Effector memory CD8-positive, alpha-beta T cell (primary cell): ENCODE measurements at regions not wholly inside any gene's neighbourhood (a gene's known extent, or its start where the extent isn't known, plus 50 kb on each side); places are given as distances from the start of the nearest gene placed in this dataset.
"Not testable (repeated sequence)": the region's sequence is repeated elsewhere in the genome, so short reads cannot be mapped to it uniquely, and the experiment has no call there.

ENCODE experiments used
- ATAC-seq: fragments of 150-1000 bp; cut with Tn5 transposase; replicated peaks from 2 replicates; pipeline ENCODE4 v1.10.0; 2021; ENCODE audit warnings: mild to moderate bottlenecking, moderate library complexity
- DNase-seq, 3 experiments: peaks; one replicate each; pipeline ENCODE4 v3.0.0; 2021
- H3K27ac Mint-ChIP-seq, 2 donors: one replicate each; pipeline ENCODE4 v1.8.0; 2022; ENCODE audit warnings: mild to moderate bottlenecking in 2 of 2, mixed read lengths in 2 of 2, moderate library complexity in 2 of 2
- H3K27me3 Mint-ChIP-seq, 2 donors: one replicate each; pipeline ENCODE4 v1.8.0; 2022; ENCODE audit warnings: mixed read lengths in 2 of 2
- H3K36me3 Mint-ChIP-seq: one replicate; pipeline ENCODE4 v1.8.0; 2022; ENCODE audit warnings: mild to moderate bottlenecking, moderate library complexity, mixed read lengths; ENCODE audit not compliant: insufficient read depth
- H3K4me1 Mint-ChIP-seq, 2 donors: one replicate each; pipeline ENCODE4 v1.8.0; 2022; ENCODE audit warnings: low read depth in 2 of 2, mixed read lengths in 2 of 2
- H3K4me3 Mint-ChIP-seq, 2 donors: one replicate each; pipeline ENCODE4 v1.8.0; 2022; ENCODE audit warnings: mild to moderate bottlenecking in 2 of 2, mixed read lengths in 2 of 2, moderate library complexity in 2 of 2
- H3K9me3 Mint-ChIP-seq, 2 donors: one replicate each; pipeline ENCODE4 v1.8.0; 2022; ENCODE audit warnings: mixed read lengths in 2 of 2

DNA sequence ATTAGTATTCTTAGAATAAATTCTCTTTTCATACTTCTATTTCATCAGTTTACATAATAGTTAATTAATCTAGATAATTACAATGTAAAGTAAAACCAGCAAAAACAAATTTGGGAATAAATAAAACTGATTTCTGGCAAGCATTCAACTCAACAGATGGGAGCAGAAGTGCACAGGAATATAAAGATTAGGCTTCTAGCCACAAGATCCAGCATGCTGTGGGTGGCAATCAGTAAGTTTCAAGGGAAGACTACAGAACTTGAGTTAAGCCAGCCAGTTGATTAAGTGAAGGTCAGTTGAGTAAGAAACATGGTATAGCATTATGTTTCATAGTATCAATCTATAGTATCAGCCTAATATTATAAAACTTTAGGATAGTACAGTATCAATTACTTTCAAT lies 324.2 kb upstream of the AADAT start:
- Mint-ChIP-seq H3K4me3 (no peak overlapping the region), H3K27ac (no peak overlapping the region), H3K9me3 (peaks cover 0 to 2% of the 10 kb centered on the region in 2 donors), H3K36me3 (no peaks in the 10 kb centered on the region), H3K4me1 (no peaks in the 10 kb centered on the region), H3K27me3 (no peaks in the 10 kb centered on the region)
- ATAC-seq, result no peak
- DNase-seq, result no peak

GRCh38 chr4:170400361-170400760 lies 310.6 kb upstream of the AADAT start:
- ATAC-seq (no peak), DNase-seq (no peak)
- peaks cover 4 to 11% of the 10 kb centered on the region in 2 donors for H3K9me3 Mint-ChIP-seq
- no peak overlapping the region for H3K27ac Mint-ChIP-seq
- no peaks in the 10 kb centered on the region for H3K4me1 Mint-ChIP-seq
- no peaks in the 10 kb centered on the region for H3K36me3 Mint-ChIP-seq
- no peak overlapping the region for H3K4me3 Mint-ChIP-seq
- H3K27me3 Mint-ChIP-seq, result no peaks in the 10 kb centered on the region

DNA sequence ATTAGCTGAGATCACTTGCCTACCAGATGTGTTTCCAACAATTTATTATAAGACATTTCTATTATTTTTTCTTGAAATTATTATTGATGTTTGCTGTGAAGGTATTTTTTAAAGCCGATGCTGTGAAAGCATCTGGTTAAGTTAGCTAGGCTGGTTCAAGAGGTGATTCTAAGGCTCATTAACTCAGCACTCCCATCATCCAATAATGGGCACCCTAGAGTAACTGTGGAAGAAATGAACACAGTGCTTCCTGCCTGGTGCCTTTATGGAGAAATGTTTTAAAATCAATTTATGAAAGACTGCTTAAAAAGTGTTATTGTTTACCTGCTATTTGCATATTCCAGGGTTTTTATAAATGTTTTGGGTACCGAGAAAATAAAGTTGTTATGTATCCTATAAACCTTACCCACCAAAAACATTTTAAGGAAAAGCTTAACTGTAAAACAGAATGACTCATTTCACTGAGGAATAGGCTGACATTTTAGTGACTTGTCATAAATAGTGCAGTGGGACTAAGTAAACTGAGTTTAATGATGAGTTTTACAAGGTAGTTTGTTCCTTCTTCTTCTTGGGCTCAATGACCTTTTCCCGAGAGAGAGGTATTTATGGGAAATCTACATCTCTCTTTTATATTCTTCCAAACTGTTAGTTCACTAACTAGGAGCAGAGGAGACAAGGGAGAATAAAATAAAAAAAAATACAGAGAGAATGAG lies 310.0 kb upstream of the AADAT start:
- Mint-ChIP-seq H3K36me3 (no peaks in the 10 kb centered on the region), H3K4me1 (no peaks in the 10 kb centered on the region), H3K27me3 (no peaks in the 10 kb centered on the region), H3K27ac (no peak overlapping the region), H3K4me3 (no peak overlapping the region), H3K9me3 (peaks cover 4 to 11% of the 10 kb centered on the region in 2 donors)
- ATAC-seq (no peak), DNase-seq (no peak)

DNA sequence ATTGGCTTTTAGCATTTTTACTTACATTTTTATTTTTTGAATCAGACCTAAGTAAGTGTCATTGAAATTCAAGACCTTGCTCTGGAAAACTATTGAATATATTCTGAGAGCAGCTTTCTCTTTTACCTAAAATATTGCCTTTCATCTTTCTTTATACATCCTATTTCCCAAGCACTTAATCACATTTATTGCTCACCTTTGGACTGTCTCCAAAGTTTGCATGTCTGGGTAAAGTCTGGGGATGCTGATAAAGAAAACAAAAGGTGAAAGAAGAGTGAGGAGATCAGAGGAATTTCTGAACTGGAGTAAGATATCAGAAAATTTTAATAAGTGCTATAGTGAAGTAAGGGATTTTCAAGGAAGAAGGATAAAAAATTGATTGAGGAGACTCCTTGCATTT lies 308.5 kb upstream of the AADAT start:
- no peaks in the 10 kb centered on the region for H3K27me3 Mint-ChIP-seq
- no peak for ATAC-seq

DNA sequence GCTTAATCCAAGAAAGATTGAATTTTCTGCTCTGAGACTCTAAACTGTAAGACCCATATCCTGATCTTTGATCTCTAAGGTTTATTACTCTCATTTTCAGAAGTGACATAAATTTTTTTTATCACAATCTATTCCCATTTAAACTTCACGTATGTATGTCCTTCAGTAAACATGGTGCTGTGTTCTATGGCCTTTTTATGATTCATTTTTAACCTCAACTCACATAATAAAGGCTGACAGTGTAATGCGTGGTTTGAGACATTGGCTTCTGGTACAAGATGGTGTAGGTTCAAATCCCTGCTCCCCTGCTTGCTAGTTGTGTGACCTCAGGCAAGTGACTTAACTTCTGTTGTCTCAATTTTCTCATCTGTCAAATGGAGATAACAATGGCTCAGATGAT lies 306.0 kb upstream of the AADAT start:
- Mint-ChIP-seq H3K27me3 (no peaks in the 10 kb centered on the region), H3K4me3 (no peak overlapping the region), H3K36me3 (no peaks in the 10 kb centered on the region), H3K4me1 (no peaks in the 10 kb centered on the region), H3K9me3 (peaks cover 0 to 4% of the 10 kb centered on the region in 2 donors), H3K27ac (no peak overlapping the region)
- ATAC-seq (no peak), DNase-seq (no peak)

More for the DNA sequence above, 308.5 kb upstream of the AADAT start:
- H3K9me3 Mint-ChIP-seq, result peaks cover 4 to 8% of the 10 kb centered on the region in 2 donors
- no peak overlapping the region for H3K4me3 Mint-ChIP-seq
- DNase-seq, result no peak
- H3K4me1 Mint-ChIP-seq, result no peaks in the 10 kb centered on the region
- H3K27ac Mint-ChIP-seq, result no peak overlapping the region
- no peaks in the 10 kb centered on the region for H3K36me3 Mint-ChIP-seq

GRCh38 chr4:170391066-170391740 lies 301.4 kb upstream of the AADAT start:
- no peaks in the 10 kb centered on the region for H3K36me3 Mint-ChIP-seq
- ATAC-seq (no peak), DNase-seq (no peak)
- no peak overlapping the region for H3K27ac Mint-ChIP-seq
- H3K4me1 Mint-ChIP-seq, result no peaks in the 10 kb centered on the region
- H3K4me3 Mint-ChIP-seq, result no peak overlapping the region
- no peaks in the 10 kb centered on the region for H3K27me3 Mint-ChIP-seq
- H3K9me3 Mint-ChIP-seq, result peaks cover 2 to 6% of the 10 kb centered on the region in 2 donors

DNA sequence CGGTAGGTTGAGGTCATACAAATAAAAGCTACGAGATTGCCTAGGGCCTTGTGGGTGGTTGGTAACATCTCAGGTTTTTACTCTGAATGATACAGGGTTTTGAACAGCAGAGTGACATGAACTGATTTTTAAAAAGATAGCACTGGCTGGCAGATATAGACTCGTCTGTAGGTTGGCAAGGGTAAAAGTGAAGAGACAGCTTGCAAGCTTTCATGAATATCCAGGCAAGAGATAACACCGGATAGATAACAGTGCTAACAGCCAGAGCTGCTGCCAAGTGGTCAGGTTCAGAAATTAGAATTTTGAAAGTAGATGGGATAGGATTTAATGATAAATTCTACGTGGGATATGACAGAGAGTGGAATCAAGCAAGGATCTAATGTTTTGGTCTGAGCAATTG lies 299.7 kb upstream of the AADAT start:
- peaks cover 2 to 6% of the 10 kb centered on the region in 2 donors for H3K9me3 Mint-ChIP-seq
- no peaks in the 10 kb centered on the region for H3K27me3 Mint-ChIP-seq
- no peak overlapping the region for H3K27ac Mint-ChIP-seq
- H3K4me1 Mint-ChIP-seq, result no peaks in the 10 kb centered on the region
- H3K36me3 Mint-ChIP-seq, result no peaks in the 10 kb centered on the region
- ATAC-seq (no peak), DNase-seq (no peak)
- no peak overlapping the region for H3K4me3 Mint-ChIP-seq

- Mint-ChIP-seq H3K4me1 (no peaks in the 10 kb centered on the region), H3K4me3 (no peak overlapping the region), H3K9me3 (peaks cover 4 to 11% of the 10 kb centered on the region in 2 donors), H3K36me3 (no peaks in the 10 kb centered on the region), H3K27me3 (no peaks in the 10 kb centered on the region), H3K27ac (no peak overlapping the region)
- ATAC-seq, result no peak
- DNase-seq, result no peak
These were observed 298.5 kb upstream of the AADAT start for GRCh38 chr4:170388255-170388654.

DNA sequence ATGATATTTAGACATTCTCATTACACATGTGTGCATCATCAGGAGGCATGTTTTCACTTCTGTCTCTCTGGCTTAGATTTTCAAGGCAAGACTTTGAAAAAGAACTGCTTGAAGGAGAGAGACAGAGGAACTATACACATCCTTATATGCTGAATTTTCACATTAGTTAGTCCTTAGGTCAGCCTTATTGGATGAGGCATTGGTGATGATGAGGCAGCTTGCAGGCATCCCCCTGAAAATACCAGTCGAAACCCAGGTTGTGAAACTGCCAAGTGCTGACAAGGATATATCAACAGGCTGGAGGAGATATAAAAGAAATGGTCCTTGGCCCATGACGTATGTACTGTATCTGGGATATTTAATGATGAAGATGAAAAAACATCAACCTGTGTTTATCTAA lies 297.2 kb upstream of the AADAT start:
- no peak overlapping the region for H3K27ac Mint-ChIP-seq
- ATAC-seq (no peak), DNase-seq (no peak)
- H3K4me1 Mint-ChIP-seq, result no peaks in the 10 kb centered on the region
- no peaks in the 10 kb centered on the region for H3K36me3 Mint-ChIP-seq
- H3K27me3 Mint-ChIP-seq, result no peaks in the 10 kb centered on the region
- H3K9me3 Mint-ChIP-seq, result peaks cover 4 to 14% of the 10 kb centered on the region in 2 donors
- no peak overlapping the region for H3K4me3 Mint-ChIP-seq

DNA sequence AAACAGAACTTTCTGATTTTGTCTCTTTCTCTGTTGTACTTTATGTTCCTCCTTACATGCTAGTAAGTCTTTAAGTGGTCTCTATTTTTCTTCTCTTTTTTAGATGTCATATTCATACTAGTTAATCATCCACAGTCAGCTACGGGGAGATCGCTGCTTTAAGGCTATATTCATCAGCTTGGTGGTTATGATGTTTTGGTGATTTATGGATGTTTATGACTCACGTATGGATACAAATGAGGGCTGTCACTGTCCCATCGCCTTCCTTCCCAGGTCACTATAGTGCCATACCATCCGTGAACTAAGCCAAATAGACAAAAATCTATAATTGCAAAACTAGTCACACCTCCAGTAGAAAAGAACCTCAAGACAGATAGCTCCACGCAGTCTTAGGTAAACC lies 296.8 kb upstream of the AADAT start:
- Mint-ChIP-seq H3K27me3 (no peaks in the 10 kb centered on the region), H3K27ac (no peak overlapping the region), H3K4me1 (no peaks in the 10 kb centered on the region), H3K4me3 (no peak overlapping the region), H3K9me3 (peaks cover 4 to 14% of the 10 kb centered on the region in 2 donors), H3K36me3 (no peaks in the 10 kb centered on the region)
- ATAC-seq (no peak), DNase-seq (no peak)

DNA sequence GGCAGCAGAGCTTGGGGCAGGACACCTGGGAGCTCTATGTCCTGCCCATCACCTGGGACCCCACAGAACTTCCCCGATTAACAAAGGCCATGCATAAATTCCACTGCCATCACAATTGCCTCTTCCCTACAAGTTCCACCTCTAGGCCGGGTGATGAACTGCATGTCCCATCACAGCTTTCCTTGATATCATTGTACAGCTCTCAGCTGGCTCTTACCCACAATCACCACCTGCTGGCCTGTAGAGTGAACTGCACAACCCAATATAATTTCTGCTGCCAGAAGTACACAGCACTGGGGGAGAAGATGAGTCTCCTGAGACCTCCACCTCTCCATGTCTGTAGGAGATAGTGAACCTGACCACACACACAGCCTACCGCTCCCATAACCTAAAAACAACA lies 285.0 kb upstream of the AADAT start:
- H3K36me3 Mint-ChIP-seq, result peaks cover 2% of the 10 kb centered on the region
- H3K9me3 Mint-ChIP-seq, result peaks cover 6 to 13% of the 10 kb centered on the region in 2 donors
- H3K4me3 Mint-ChIP-seq, result no peak overlapping the region
- no peak overlapping the region for H3K27ac Mint-ChIP-seq
- ATAC-seq (no peak), DNase-seq (no peak)
- no peaks in the 10 kb centered on the region for H3K4me1 Mint-ChIP-seq
- H3K27me3 Mint-ChIP-seq, result no peaks in the 10 kb centered on the region

DNA sequence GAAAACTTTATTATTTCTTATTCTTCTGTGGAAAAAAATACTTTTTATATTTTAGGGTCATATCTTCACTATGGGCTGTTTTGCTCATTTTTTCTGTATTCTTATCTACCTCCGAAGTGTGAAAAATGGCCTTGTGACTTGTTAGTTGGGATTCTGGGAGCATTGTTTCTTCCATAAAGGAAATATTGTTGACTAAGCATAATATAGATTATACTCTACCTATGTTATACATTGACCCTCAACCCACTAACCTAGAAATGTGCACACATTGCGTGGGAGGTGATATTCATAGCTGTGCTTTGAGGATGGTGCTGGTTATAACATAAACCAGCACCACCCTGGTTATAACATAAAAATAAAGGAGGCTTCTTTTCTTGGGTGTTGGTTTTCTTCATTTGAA lies 259.2 kb upstream of the AADAT start:
- Mint-ChIP-seq H3K27me3 (no peaks in the 10 kb centered on the region), H3K27ac (no peak overlapping the region), H3K9me3 (peaks cover 5 to 6% of the 10 kb centered on the region in 2 donors), H3K36me3 (no peaks in the 10 kb centered on the region), H3K4me3 (no peak overlapping the region), H3K4me1 (no peaks in the 10 kb centered on the region)
- ATAC-seq (no peak), DNase-seq (no peak)

DNA sequence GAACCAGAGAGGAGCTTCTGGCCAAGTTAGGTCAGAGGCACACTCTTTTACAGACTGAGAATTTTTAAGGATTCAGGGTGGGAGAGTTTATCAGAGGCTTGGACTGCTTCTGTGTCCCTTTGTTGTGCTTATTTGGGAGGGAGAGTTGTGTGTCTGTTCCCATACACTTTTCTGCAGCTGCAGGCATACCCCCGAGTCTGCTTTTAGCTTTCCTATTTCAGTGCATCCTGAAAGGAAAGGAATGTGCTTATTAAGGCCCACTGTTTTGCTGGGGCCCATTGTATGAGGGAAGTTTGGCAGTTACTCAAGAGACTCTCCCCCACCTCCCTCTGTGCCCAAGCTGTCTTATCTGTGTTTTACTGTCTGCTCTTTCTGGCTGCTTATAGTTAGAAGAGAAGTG lies 257.4 kb upstream of the AADAT start:
- ATAC-seq, H3K27ac Mint-ChIP-seq, DNase-seq, H3K27me3 Mint-ChIP-seq, H3K4me1 Mint-ChIP-seq, H3K4me3 Mint-ChIP-seq, H3K9me3 Mint-ChIP-seq, H3K36me3 Mint-ChIP-seq: not testable (repeated sequence)

- H3K27ac Mint-ChIP-seq, result no peak overlapping the region
- ATAC-seq (no peak), DNase-seq (no peak)
- H3K36me3 Mint-ChIP-seq, result no peaks in the 10 kb centered on the region
- no peaks in the 10 kb centered on the region for H3K27me3 Mint-ChIP-seq
- no peak overlapping the region for H3K4me3 Mint-ChIP-seq
- peaks cover 6 to 9% of the 10 kb centered on the region in 2 donors for H3K9me3 Mint-ChIP-seq
- H3K4me1 Mint-ChIP-seq, result no peaks in the 10 kb centered on the region
These were observed 249.8 kb upstream of the AADAT start for GRCh38 chr4:170339522-170339921.
